Renal cortical epithelial cell (primary cell): ENCODE measurements at regions not wholly inside any gene's neighbourhood (a gene's known extent, or its start where the extent isn't known, plus 50 kb on each side); places are given as distances from the start of the nearest gene placed in this dataset.
A peak's percentile ranks its signal among the peaks of the same experiment; 100 is the strongest.

Experiments used
- DNase-seq: peaks from one replicate; pipeline ENCODE4 v3.0.0-alpha.2; 2011; ENCODE audit warnings: low read depth

DNA sequence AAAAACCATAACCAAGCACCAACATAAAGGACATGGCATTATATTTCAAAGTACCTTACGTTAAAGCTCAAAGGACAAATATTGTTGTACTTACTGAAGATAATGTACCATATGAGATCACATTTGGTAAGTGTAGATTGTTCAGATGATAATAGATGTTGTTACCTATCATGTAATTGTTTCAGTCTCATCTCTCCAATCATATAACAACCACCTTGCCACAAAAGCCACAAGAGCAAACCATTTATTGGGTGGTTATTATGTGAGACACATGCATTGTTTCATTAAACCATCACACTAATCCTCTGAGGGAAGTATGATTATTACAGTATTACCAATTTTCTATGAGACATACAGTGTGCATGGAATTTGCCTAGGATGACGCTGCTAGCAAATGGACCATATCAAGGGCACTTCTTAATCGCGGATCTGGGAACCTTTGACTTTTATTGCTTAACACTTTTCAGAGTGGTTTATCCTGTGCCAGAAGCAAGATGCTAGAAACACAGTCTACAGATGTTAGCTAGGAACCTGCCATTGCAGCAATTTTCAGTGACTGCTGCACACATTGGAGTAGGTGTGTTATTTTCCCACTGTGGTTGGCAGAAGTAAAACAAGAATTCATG, 149.8 kb upstream of the AKIRIN2 start:
- DNase-seq: no peak

DNA sequence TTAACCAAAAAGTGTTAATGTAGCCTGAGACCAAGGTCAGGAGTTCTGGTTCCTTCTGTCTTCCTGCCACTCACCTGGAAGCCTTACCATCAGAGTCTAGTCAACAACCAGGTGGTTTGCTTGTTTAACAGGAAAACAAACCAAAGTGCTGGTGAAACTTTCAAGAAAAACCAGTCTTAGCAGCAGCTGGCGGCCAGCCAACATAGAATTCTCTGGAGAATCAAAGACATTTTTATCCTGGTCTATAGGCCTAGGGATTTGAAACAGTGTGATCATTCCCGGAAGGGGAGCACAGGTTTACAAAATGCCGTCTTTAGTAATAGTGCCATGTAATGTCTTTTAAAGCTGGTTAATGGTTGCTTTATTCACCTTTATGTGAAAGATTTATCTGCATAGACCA, 146.6 kb upstream of the AKIRIN2 start:
- DNase-seq: no peak

DNA sequence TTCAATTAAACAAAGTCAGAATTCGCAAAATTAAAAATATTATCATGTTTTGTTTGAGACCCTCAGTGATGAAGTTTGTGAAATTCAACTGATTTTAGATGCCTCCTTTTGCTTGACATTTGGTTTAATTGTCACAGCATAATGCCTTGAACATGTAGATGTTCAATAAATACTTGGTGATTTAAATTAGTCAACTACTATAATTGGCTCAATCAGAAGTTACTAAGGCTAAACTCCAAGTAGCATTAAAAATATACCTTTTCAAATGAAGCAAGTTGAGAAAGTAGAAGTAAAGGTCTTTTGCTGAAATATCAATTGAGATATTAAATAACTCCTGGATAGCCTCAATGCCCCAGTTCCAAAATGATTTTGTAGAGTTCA, 145.8 kb upstream of the AKIRIN2 start:
- DNase-seq: no peak

DNA sequence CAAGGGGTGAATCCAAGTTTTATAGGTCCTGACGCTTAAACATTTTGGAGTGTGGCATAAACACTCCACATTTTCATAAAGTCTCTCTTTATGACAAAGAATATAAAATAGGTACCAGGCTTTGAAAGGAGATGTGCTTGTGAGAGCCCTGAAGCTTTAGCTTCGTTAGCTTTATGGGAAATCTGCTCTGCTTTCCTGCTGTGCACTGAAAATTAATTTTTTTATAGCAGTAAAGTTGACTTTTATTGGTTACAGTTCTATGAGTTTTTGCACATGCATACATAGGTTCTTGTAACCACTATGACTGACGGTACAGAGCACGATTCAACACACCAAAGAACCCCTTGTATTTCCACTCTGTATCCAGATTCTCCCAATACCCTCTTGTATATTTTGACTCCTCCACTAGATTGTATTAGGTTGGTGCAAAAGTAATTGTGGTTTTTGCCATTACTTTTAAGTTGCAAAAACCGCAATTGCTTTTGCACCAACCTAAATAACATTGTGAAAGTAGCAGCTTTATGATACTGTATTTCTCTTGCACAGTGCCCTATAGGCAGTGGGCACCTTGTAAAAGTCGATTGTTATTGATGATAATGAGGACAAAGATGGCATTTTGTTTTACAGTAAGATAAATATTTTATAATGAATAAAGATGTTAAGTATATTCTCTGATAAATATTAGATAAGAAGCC, 145.2 kb upstream of the AKIRIN2 start:
- no peak for DNase-seq

DNA sequence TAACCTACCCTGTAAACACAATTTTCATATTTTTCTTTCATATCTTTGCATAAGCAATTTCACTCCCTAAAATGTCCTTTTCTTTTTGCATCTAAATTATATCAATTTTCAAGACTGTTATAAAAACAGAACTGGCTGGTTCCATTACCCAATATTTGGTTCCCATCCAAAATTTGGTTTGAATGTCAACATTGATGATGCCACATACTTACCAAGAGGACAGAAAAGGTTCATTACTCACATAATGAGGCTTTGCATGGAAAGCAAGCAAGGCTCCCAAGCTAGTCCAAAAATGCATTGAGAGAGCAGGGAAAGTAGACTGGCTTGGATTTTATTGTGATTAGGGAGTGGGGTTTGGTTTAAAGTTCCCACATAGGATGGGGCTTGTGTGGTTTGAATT, 144.4 kb upstream of the AKIRIN2 start:
- peak; percentile 16 for DNase-seq

DNA sequence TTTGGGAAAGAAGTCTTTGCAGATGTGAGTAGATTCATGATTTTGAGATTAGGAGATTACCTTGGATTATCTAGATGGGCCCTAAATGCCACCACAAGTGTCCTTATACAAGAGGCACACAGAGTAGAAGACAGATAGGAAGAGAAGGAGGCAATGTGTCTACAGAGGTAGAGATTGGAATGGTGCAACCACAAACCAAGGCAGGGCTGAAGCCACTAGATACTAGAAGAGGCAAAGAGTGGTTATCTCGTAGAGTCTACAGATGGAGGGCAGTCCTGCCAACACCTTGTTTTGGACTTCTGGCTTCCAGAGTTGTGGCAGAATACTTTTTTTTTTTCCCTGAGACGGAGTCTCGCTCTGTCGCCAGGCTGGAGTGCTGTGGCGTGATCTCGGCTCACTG, 138.3 kb upstream of the AKIRIN2 start:
- no peak for DNase-seq

DNA sequence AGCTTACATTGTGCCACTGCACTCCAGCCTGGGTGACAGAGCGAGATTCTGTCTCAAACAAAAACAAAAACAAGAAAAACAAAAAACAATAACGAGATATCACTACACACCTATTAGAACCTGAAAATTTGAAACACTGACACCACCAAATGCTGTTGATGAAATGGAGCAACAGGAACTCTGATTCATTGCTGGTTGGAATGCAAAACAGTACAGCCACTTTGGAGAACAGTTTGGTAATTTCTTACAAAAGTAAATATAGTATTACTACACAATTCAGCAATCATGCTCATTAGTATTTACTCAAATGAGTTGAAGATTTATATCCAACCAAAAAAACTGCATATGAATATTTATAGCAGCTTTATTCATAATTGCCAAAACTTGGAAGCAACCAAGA, 135.8 kb upstream of the AKIRIN2 start:
- DNase-seq: no peak

DNA sequence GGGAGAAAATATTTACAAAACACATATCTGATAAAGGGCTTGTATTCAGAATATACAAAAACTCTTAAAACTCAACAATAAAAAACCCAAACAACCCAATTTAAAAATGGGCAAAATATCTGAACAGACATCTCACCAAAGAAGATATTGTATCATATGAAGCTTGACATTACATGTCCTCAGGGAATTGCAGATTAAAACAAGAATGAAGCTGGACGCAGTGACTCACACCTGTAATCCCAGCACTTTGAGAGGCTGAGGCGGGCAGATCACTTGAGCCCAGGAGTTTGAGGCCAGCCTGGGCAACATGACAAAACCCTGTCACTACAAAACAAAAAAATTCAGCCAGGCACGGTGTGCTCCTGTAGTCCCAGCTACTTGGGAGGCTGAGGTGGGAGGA, 135.4 kb upstream of the AKIRIN2 start:
- DNase-seq: no peak

DNA sequence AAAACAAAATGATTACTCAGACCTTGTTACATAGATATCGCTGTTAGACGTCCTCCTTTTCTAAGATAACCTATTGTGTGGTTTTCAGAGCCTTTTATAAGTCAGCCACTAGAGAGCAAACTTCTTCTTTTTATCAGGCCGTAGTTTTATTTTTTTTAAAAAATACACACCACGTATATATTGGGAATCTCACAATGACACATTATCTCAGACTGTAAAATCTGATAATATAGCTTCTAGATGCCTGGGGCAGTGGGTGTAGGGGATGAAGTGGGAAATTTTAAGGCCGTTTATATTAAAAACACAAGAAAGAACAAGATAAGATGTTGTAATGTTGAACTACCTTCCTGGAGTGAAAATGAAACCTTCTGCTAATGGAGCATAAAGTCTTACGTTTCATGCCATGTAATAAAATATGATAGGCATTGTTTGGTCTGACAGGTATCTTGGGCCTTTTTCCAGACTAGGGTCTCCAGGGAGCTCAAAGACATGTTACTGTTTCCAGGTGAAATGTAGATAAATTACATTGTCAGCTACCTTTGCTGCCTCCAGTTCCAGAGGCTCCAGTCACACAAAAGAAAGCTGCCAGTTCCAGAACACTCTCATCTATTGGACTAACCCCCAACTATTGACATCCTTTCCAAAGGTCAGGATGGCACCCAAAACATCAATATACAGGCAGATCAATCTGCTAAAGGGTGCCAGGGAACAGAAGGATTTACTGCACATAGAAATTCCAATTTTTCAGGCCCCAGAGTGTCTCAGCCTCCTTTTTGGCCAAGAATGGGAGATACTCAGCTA, 130.2 kb upstream of the AKIRIN2 start:
- peak; percentile 65 for DNase-seq

DNA sequence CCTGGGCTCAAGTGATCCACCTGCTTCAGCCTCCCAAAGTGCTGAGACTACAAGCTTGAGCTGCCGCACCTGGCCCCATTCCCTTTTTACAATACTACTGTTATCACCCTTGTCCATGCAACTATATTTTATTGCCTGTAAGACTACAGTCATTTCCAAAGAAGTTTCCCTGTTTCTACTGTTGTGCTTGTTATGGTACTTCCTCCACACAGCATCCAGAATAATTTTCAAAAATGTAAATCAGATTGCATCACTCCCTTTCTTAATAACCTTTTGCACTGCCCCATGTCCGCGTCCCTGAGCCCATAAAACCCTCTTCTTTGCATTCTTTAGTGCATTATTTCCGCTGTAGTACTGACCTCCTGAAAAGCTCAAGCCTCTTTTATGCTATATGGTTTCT, 128.9 kb upstream of the AKIRIN2 start:
- DNase-seq: no peak

DNA sequence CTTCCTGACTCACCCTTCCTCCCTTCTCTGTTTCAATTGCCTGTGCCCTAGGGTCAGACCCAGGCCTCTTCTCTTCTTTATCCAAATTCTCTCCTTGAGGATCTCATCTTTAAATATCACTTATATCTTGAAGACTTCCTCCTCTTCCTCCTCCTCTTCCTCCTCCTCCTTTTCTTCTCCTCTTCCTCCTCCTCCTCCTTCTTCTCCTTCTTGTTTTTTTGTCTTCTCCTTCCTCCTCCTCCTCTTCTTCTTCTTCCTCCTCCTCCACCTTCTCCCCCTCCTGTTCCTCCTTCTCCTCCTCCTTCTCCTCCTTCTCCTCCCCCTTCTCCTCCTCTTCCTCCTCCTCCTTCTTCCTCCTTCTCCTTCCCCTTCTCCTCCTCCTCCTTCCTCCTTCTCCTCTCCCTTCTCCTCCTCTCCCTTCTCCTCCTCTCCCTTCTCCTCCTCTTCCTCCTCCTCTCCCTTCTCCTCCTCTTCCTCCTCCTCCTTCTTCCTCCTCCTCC, 127.6 kb upstream of the AKIRIN2 start:
- DNase-seq: no peak

DNA sequence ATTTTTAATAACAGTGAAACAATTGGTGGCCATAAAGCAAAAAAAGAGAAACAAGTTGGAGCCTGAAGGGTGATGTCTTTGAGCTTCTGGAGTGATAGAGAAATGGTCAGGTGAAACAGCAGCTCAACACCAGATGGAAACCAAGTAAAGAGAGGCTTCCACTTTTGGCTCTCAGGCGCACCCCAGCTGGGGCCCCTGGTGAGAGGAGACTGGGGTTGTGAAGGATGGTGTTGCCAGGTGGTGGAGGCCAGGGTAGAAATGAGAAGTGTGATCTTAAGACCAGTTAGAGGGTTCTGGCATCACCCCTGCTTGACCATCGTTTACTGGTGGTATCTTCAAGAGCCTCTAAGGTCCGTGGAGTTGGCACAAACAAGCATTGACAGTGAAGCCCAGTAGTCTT, 126.0 kb upstream of the AKIRIN2 start:
- no peak for DNase-seq

DNA sequence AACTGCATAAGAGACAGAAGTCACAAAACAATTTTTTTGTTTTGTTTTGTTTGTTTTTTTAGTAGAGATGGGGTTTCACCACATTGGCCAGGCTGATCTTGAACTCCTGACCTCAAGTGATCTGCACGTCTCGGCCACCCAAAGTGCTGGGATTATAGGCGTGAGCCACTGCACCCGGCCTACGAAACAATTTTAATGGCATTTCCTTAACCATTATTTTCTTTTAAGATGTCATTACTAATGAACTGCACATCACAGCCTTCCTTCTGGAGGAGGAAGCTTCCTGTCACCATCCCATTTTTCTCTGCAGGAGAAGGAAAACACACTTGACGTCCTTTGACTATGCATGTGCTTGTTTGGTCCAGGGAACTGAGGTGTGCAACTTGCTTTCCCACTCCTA, 125.3 kb upstream of the AKIRIN2 start:
- DNase-seq: no peak

DNA sequence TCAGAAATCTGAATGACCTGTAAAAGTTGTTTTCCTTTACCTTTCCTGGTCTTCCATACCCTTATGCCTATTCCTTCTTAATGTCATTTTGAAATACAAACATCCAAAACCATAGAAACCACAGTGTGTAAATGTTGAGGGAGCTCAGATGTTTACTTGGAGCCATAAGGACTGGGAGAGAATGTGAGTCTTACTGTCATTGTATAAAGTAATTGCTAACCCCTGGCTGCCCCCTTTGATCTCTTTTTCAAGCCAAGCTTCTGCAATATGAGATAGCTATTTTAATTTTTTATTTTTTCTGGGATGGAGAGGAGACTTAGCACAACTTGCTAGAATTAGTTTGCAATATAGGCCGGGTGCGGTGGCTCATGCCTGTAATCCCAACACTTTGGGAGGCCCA, 124.4 kb upstream of the AKIRIN2 start:
- DNase-seq: no peak

DNA sequence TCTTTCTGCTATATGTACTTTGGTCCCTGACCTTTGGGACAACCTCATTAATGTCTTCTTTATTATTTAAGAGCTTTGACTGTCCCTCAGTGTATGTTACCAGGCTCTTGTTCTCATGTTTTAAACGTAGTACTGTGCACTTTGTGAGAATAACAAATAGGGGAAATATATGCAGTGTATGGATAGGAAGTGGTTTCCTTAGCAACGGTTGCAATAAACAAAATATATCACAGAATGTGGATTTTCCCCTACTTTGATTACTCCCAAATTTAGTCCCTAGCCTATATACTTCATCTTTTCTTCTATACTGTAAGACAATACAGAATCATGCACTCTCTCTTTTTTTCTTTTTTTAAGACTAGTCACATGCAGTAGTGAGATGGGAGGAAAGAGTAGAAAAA, 123.8 kb upstream of the AKIRIN2 start:
- DNase-seq: no peak

DNA sequence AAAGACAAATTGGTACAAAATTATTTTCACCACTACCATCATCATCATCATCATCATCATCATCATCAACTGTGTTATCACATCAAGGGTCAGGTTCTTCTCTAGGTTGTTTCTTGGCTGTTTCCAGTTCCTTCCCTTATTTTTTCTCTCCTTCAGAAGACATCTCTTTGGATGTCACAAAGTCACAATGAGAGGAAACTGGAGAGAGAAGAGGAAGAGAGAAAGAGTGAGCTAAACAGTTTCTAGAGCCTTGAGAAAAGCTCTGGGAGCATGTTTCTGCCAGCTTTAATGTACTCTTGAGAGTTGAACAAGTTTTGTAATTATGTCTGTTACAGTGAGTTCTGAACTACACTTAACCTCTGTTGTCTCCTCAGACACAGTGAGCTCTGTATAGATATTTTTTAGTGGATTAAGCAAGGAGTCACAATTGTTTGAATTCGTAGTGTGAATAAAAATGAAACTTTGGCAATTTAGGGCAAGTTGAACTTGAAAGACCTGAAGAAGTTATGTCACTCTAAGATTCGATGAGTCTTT, 123.0 kb upstream of the AKIRIN2 start:
- no peak for DNase-seq

DNA sequence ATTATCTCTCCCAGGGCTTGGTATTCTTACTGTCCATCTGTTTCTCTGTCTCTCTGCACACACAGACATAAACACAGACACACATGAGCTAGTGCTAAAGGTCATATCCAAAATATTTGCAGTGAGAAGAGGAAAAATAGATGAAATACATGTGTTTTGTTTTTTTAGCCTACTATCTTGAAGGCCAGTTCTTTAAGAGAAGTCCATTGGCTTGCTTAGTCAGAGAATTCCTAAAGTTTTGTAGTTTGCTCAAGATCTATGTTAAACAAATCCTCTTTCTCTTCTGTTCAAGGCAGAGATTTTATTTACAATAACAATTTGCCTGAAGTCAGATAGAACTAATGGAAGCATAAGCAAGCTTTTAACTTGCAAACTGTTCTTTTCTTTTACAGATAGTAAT, 120.0 kb upstream of the AKIRIN2 start:
- no peak for DNase-seq

DNA sequence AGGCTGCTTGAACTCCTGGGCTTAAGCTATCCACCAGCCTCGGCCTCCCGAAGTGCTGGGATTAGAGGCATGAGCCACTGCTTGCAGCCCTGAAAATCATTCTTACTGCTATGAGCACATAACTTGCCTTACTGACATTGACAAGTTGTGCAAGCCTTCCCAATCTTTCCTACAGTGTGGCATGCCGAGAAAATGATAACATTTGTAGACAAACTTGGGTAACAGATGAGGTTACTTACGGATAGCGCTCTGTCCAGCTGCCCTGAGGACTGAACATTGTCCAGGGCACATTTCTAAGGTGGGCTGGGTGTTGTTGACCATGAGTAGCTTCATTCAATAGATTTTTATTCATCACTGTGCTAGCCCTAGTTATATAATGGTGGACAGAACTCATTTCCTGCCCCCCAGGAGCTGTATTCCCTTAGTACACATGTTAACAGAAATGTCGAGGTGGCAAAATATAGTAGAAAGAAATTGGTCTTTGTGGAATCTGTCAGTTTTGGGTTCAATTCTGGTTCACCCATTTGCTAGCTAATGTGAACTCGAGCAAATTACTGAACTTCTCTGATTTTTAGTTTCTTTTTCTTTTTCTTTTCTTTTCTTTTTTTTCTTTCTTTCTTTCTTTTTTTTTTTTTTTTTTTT, 118.4 kb upstream of the AKIRIN2 start:
- DNase-seq: no peak

DNA sequence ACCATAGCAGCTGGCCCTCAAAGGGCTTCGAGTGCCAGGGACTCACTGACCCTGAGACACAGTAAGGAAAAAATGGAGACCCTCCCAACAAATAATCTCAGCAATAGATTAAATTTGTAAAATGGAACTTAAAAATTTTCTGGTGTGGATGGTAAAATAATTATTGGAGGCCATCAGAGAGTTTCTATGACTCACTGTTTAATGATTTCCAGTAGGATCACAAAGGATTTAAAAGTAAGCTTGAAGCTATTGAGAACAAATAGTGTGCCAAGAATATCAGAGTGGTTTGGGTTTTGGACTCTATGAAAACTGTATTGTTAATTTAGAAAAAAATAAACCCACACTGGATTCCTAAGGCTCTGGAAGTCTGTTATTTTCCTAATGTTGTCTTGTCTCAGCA, 115.2 kb upstream of the AKIRIN2 start:
- peak; percentile 81 for DNase-seq

DNA sequence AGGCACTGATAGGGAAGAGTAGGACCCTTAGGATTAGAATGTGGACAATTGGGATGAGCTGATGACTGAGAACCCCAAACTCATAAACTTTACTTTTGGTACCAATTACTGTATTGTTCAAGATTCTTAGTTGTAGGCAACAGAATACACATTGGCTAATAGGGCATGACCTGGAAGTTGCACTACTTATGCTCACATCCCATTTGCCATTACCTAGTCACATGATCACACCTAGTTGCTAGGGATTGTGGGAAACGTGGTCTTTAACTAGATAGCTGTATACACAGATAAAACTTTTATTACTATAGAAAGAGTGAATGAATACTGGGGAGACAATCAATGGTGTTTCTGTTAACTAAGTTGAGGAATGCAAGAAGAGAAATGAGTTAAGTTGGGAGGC, 113.4 kb upstream of the AKIRIN2 start:
- DNase-seq: no peak

DNA sequence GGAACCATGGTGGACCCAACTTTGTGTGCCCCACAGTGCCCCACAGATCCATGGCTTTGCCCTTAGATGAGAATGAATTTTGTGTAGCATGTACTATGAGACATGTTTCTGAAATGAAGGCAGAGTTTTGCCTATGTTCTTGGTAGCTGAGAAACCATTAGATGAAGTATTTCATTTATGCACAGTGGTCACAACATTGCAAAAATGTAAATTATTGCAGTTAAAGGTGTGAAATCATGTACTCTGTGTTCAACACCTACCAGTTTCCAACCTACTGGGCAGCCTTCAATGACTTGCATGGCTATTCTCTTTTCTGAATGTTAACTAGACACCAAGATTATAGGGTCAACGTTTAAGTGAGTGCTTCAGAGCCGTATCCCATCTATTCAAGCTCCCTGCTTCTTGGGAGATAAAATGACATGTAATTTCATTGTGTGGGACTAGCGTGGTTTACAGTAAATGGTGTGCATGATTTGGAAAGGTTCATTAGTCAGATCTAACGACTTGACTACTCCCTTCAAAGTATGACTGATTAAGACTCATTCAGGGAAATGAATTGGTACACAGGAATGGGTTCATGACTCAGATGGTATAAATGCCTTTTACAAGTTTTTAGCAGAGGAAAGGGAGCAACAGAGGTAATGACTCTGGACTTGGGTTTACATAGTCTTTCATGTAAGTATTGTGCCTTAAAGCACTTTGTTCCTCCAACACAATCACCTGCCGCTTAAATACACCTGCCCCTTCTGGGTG, 106.1 kb upstream of the AKIRIN2 start:
- peak; percentile 96 for DNase-seq

DNA sequence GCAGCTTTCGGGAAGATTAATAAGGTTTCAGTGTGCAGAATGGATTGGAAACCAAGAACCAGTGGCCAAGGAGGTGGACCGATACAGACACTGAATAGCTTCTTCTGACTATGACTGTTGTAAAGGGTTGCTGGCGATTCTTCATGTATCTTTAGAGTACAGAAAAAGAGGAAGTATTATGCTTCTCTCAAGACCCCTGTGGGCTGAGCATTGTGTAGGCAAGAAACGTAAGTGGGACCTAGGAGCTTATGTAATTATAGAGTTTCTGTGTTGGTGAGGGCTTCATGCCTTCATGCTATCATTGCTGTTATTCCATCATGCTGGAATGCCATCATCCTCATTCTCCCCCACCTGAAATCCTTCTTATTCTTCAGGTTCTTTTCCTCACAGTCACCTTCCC, 105.4 kb upstream of the AKIRIN2 start:
- no peak for DNase-seq
